HT-29 (cell line): ENCODE measurements at regions not wholly inside any gene's neighbourhood (a gene's known extent, or its start where the extent isn't known, plus 50 kb on each side); places are given as distances from the start of the nearest gene placed in this dataset.

Source experiments
- DNase-seq: peaks from one replicate; pipeline ENCODE4 v3.0.0-alpha.2; 2015; ENCODE audit warnings: low spot score

DNA sequence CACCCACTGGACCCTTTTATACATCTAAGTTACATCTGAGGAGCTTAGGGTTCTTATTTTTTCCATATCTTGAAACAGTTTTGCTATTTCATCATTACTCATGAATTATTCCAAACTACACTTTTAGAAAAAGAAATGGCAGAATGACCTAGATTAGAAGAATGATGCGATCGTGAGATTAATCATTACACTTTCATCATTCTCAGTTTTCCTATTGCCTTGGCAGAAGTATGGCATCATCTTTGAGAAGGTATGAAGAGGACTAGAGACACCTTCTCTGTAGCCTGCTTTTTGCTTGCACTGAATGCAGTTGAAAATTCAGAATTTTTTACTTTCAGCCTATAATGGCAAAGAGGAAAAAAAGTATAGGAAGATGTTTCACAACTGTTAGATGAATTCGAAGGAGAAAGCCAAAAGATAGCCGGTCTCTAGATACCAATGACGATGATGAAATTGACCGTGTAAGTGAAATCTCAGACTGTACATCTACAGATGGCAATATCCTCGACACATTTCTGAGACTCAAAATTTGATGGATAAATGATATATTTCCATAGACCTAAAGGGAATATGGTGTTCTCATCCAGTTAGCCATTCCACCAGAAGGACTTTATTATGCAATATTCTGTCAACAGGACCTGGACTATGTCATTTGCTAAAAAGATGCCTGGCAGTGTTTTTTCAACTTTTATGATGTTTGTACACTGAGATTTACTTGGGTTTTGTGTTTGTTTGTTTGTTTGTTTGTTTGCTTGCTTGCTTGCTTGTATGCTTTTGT lies 191.8 kb downstream of the TOMM20 start:
- DNase-seq: no peak

DNA sequence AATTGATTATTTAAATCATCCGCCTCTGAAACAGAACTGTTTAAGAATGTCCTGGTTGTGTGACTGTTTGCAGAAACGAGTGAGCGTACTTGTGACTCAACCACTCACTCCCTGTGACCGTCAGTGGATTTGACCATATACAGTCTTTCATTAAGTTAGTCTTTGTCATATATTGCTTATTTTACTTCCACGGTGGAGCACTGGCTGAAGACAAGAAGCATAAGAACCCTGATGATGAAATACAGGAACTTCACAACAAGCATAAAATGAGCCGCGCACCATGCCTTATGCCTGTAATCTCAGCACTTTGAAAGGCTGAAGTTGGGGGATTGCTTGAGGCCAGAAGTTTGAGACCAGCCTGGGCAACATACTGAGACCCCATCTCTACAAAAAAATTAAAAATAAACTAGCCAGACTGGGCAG lies 194.0 kb downstream of the TOMM20 start:
- no peak for DNase-seq

DNA sequence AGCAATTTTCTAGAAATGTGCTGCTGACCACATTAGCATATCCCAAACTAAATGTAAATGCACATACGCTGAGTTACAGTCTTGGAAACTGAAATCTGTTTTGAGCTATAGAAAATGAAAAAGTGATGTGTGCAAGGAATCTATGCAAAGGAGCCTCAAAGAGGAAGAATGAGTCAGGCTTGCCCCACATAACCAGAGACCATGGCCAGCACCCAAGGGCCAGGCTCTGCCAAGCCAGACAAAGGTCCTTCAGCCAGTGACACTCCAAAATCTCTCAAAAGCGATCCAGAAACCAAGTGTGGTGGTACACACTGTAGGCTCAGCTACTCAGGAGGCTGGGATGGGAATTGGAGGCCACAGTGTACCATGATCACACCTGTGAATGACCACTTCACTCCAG lies 195.2 kb downstream of the TOMM20 start:
- peak; percentile 16 for DNase-seq

DNA sequence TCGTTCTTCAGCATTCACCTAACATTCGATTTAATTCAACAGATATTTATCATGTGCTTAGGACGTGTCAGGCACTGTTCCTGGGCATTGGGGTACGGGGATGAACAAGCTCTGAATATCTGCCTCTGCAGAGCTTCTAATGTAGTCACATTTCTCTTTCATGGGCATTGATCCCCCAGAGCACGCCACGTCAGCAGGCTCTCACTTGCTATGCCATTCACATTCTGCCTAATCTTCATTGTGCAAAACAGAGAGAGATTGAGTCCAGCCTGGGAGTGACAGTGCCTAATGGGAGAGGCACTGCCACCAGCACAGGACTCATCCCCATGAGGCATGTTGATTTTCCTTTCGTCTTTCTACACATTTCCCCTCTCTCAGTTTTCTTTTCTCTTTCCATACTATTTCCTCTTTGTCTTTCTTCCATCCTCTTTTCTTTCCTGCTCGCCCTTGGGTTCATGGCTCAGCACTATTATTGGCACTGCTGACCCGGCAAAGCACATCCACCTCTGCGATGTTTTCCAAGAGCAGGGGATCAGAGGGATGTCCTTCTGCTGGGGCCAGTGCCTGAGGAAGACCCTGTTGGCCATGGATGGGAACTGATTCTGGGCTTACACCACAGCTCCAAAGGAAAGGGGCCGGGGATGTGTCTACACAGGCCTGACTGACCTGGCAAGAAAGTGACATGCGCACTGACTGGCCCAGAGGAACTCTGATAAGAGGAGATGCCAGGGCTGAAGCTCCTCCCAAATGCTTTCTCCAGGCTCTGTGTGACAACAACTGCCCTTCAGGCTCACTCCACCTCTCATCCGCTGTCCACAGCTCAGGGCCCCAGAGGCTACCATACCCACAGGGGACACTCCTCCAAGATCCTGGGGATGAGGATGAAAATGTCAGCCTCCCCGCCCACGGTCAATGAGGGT lies 195.9 kb downstream of the TOMM20 start:
- no peak for DNase-seq

DNA sequence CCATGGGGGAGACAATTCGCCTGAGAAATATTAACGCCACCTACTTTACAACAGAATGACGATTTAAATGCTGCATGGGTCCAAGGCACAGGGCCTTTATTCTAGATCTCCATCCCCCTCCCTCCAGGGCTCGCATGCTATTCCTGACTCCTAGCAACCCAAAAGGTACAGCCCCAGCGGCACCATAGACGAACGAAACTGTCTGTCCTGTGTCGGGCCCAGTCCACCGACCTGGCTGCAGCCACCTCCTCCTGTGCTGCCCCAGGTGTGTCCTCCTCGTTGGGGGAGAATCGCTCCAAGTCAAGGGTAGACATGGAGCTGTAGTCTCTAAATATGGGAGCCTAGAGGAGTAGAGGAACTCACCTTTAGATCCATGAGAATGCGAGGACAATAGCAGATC lies 196.5 kb downstream of the TOMM20 start:
- DNase-seq: no peak

DNA sequence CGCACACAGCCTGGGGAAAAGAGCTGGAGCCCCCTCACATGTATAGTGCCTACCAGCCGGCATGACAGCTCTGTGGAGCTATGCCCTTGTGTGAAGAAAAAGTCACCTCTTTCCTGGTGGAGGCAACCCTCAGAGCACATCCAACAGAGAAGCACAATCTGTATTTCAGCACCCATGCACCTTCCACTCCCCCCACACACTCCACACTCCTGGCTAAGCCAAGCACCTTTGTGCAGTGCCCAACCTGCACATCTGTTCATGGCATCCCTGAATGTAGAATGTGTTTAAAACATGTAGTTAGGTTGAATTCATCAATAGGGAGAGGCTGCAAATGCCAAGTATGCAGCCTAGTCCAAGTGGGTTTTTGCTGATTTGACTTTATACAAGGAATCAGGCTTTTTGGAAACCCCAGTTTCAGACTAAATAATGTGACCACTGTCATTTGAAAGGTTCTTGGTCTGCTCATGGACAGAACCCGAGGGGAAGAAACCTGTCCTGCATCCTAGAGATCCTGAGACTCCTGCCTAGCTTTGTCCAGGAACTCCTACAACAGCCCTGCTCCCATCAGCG lies 197.1 kb downstream of the TOMM20 start:
- DNase-seq: no peak

DNA sequence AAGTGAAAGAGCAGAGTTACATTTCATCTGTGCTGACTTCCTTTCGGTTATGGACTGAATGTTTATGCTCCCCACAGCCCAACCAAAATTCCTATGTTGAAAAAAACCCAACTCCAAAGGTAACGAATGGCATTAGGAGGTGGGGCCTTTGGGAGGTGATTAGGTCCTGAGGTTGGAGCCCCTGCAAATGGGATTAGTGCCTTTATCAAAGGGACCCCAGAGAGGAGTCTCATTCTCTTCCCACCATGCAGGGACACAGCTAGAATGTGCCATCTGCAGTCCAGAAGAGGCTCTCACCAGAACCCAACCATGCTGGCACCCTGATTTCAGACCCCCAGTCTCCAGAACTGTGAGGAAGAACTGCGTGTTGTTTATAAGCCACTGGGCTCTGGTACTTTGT lies 199.3 kb downstream of the TOMM20 start:
- DNase-seq: no peak

DNA sequence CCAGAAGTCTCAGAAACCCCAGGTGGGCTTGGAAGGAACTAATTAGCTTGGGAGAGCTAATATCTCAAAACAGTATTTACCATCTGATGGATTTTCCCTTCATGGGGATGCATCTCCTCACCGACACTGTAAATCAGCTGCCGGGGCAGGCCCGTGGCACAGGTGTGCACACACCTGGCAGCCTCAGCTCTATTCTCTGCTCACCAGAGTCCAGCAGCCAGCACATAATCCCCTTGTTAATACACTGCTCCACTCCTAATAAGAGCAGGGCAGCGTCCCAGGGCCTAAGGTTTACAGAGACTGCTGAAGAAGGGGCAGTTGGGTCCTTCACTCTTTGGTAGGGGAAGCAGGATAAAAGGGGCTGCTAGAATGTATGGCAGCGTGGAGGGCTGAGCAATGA lies 200.0 kb downstream of the TOMM20 start:
- no peak for DNase-seq

DNA sequence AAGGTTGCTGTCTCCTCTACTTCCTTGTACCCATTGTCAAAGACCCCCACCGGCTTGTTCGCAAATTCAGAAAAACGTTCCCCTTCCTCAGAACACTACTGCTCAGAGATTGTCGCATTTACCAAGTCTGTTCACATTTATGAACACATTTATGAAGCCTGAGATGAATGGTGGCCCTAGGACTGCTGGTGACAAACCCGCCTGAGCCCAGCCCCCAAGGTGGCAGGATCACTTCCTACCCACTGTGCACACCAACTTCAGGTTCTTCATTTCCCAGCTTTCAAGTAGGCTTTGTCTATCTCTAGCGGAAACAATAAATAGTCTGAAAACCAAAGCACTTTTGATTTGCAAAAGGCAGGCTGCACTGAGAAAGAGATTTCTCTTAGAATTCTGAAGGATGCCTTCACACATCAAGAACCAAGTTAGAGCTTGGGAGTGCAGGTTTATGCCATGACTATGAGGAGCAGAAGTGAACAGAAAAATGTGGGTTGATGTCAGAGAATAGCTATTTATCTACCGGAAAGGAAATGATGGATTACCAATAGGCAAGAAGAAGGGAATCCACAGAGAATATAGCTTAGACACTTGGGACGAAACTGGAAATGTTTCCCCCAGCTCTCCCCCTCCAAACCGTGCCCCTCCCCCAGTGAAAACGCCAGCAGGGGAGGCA lies 200.5 kb downstream of the TOMM20 start:
- DNase-seq: no peak

DNA sequence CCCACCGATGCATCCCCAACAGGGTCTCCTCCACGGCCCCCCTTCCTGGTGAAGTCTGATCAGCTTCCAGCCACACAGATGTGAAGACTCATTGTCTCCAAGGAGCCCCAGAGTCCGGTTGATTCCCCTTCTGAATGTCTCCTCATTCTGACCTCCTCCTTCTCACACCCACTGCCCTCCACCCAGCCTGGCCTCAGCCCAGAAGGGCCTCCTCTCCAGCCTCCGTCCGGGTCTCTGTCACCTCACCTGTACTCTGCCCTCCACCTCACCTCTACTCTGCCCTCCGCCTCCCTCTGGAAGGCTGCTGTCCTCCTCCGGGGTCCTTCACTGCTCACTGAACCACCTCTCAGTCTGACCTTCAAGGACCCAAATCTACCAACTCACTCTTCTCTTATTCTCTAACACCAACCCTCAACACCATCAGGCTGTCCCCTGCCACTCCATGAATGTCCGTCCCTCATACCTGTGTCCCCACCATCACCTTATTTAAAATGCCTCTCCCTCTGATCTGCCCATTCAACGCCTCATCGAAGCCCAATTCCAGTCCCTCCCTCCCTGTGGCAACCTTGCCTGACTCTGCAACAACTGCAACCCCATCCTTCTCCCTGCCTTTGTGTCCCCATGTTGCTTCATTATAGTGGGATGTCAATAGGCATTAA lies 201.2 kb downstream of the TOMM20 start:
- no peak for DNase-seq

DNA sequence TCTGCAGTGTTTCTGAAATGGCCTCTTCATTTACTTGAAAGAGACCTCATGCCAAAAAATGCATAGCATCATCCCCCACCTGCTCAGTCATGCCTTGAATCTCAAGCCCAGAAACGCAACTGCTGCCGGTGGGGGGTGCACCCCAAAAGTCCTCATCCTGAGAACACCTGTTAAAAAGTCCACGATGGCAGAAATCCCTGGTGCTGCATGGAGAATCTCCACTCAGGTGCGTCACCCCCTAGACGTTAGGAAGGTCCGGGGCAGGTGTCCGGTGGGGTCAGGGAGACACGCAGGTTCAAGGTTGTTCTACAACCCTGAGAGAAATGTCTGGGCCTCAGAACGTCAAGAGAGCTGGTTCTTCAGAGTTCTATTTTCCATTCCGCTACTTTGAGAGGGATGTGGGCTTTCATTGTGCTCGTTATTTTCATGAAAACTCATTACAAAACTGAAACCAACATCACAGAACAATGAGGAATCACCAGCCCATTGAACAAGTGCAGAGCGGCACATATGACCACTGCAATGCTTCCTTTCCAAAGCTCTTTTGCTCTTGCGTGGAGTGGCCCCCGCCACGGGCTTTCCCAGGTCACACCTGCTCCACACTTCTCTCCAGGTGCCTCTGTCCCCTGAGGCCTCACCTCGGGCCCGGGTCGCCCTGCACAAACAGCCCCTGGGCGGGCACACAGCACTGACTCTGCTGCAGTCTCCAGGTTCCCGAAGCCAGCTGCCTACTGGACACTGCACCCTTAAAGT lies 201.9 kb downstream of the TOMM20 start:
- DNase-seq: no peak

DNA sequence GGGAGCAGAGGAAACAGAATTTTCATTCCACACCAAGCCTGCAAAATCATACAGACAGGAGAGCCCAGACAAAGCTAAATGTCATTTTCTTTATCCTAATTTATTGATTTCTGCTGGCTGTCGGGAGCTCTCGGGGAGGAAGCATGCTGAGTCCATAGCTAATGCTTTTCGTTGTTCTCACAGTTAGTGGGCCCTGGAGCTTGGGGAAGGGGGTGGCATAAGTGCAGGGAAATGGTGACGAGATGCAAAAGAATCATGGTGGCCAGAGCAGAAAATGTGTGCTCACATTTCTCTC lies 202.4 kb downstream of the TOMM20 start:
- no peak for DNase-seq

DNA sequence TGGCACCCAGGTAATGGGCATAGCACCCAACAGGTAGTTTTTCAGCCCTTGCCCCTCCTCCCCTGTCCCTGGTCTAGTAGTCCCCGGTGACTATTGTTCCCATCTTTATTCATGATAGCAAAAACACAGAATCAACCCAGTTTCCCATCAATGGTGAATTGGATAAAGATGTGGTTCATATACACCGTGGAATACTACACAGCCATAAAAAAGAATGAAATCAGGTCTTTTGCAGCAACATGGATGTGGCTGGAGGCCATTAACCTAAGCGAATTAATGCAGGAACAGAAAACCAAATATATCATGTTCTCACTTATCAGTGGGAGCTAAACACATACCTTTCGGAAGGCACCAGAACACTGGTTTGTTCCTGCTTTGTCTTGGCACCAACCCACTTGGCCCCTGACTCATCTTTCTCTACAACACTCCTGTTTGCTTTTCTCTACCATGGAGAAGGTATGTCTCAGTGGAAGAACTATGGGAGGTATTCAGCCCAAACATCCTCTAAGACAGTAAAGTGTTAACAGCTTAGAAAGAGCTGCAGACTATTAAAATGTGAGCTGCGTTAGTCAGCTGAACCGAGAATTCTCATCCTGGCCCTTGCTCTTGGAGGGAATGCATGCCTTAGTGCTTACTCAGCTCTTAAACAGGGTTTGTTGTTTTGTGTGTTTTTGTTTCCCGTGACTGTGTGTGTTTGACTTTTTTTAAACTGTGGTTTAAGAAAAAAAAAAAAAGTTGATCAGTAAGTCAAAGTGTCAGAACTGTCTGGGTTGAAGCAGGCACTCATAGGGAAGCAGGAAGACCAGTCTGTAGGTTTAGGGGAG lies 203.0 kb downstream of the TOMM20 start:
- peak; percentile 63 for DNase-seq

DNA sequence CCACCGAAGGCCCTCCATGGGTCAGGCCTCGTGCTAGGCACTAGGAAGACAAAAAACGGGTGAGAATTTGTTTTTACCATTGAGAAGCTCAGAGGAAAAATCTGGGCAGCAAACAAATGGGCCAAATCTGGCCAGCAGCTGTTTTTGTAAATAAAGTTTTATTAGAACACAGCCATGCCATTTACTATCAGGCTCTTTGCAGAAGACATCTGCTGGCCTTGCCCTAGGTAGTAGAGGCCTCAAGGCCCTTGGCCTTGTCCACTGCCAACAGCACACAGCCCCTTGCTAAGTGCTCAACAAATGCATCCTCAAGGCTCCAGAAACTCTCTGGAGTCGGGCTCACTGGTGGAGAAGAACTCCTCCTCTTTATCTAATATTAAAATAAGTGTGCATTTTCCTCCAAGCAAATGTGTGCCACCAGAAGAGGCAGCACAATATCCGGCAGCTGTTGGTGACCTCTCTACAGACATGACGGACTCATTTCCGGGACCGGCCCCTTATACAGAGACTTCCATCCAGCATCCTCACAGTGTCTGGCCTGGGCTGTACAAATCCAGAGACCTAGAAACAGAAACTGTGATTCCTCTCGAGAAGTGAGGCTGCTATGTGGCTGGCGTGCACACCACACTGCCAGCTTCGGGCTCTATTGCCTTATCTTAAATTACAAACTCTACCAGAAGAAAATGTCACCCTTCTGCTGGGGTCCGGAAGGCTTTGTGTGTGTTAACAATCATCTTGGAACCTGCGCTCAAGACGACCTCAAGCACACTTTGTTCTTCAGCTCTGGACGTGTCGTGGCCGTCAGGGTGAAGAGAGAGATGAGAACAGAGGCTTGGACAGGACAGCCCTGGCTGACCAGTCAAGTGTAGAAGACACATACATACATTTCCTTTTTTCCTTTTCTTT lies 203.9 kb downstream of the TOMM20 start:
- no peak for DNase-seq

DNA sequence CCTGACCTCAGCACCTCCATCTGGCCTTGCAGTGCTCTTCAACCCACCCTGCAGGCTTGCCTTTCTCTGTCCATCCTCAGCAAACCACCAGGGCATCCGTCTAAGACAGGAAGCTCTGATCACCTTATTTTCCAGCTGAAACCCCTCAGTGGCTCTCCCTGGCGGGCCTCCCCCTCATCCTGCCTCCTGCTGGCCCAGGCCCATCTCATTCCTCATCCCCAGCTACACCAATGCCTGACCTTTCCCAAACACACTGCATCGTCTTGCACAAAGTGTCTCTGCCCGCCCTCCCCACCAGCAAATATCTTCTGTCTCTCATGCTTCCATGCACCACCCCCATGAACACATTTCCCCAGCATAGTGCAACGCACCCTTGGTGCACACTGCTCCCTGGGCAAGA lies 205.0 kb downstream of the TOMM20 start:
- no peak for DNase-seq

DNA sequence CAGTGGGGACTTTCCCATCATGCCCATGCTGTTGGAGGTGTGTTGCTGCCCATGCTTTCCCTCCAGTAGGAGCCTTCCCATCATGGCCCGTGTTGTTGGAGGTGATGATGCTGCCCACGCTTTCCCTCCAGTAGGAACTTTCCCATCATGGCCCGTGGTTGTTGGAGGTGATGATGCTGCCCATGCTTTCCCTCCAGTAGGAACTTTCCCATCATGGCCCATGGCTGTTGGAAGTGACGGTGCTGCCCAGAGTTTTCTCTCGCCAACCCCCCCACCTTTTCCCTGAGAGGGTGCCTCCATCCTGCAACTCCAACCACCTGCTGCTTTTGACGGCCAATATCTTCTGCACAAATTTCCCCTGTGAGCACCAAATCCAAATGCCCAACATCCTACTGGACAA lies 205.7 kb downstream of the TOMM20 start:
- DNase-seq: no peak

DNA sequence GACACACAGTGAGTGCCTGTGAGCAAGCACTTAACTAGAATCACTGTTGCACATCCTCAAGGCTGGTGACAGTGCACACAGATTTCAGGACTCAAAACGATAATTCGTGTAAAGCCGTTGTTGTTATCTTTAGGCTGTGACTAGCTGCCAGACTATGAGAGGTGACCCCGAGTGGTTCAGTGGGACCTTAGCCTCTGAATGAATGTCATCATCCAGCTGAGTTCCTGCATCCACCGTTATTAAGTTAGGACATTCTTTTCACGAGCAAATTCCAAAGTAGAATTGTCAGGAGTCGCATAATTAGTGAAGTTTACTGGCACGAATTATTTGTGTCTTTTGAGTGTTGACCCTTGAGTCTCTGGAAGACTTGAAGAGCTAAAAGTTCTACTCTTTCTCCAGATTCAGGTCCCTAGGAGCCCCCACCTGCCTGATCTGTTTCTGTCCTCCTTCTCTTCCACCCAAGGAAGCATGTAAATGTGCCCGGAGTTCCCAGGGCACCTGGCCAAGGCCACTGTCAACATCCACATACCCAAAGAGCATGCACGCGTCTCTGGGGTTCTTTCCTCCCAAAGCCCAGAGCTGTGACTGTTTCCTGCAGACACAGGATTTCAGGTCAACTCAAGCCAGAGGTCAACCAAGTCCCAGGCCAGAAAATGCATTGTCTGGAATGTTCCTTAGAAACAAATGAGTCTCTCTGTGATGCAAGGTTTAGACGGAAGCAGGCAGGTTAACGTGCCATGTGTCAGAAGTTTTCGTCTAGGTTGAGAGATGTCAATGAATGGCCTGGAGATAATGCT lies 207.2 kb downstream of the TOMM20 start:
- DNase-seq: no peak

DNA sequence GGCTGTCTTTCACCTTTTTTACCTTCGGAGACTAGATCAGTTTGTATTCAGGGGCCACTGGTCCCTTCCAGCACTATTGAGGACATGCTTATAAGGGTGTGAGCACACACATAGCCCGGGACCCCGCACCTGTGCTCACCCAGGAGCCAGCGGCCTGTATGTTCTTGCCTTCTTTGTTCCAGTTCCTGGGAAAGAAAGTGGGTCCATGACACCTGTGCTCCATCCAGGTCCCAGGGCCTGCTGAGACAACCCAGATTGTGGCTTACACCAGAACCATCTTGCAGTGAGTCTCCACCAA lies 207.8 kb downstream of the TOMM20 start:
- DNase-seq: no peak
